ENCODE measurements at regions not wholly inside any gene's neighbourhood (a gene's known extent, or its start where the extent isn't known, plus 50 kb on each side); places are given as distances from the start of the nearest gene placed in this dataset.

DNA sequence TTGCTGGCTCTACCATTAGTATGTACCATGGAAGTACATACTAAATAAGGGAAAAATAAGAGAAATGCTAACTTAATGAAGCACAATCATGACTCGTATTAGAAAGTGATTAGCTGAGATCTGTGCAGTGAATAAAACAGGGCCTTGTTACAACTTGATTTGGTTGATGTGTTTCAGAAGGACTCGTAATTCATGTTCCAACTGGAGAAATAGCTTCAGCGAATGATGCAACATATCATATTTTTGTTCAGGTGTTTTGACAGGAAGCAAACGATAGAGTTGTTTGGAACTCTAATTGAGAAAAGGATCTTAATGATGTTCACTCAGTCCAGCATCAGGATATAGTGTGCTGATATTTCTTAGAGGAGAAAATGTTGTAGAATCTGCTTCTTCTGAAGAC lies 474.6 kb upstream of the WWC1 start:
- ATAC-seq (no peak), FAIRE-seq (no peak), DNase-seq (ENCODE audit: low read depth, low spot score) (no peak)
- intact Hi-C loops (cut with micrococcal nuclease; ENCODE audit: unreplicated experiment) (no loop called here), in situ Hi-C loops (cut with MboI) (no loop called here)
- Histone ChIP-seq H3K4me2 (ENCODE audit: control insufficient read depth, insufficient read depth) (no peak overlapping the region), H2AFZ (ENCODE audit: control insufficient read depth, low read depth, low read length) (no peak overlapping the region), H3K9ac (ENCODE audit: control insufficient read depth, insufficient read depth, low read length) (no peak overlapping the region), H3K36me3 (ENCODE audit: control insufficient read depth in 2 of 2, insufficient read depth in 2 of 2, low read length in 1 of 2) (no peaks in the 10 kb centered on the region), H4K20me1 (ENCODE audit: control insufficient read depth, insufficient read depth) (no peaks in the 10 kb centered on the region), H3K9me3 (replicated peaks; ENCODE audit: control insufficient read depth, insufficient read depth, low read length) (no peaks in the 10 kb centered on the region), H3K27ac (ENCODE audit: control insufficient read depth, insufficient read depth) (no peak overlapping the region), H3K4me3 (no peak overlapping the region), H3K4me1 (ENCODE audit: control insufficient read depth, insufficient read depth, low read length) (no peaks in the 10 kb centered on the region), H3K27me3 (replicated peaks in 1 of 2; ENCODE audit: control insufficient read depth in 2 of 2, insufficient read depth in 2 of 2, low read length in 1 of 2) (peaks cover 0 to 3% of the 10 kb centered on the region in 2 experiments; a peak in 1 of 4 replicates), H3K79me2 (ENCODE audit: control insufficient read depth, insufficient read depth, low read length) (no peaks in the 10 kb centered on the region)
- TF ChIP-seq POLR2AphosphoS2 (IDR thresholded peaks at IDR 0.05; ENCODE audit: low read depth, low read length) (no peak), CHD4 (IDR thresholded peaks at IDR 0.05) (no peak), SP1 (IDR thresholded peaks at IDR 0.05; ENCODE audit: low read depth, low read length) (no peak), PAX8 (IDR thresholded peaks at IDR 0.05) (no peak), SMARCA5 (IDR thresholded peaks at IDR 0.05) (no peak), ZNF274 (IDR thresholded peaks at IDR 0.05; ENCODE audit: insufficient read depth, insufficient read length) (no peak), TCF12 (IDR thresholded peaks at IDR 0.05; ENCODE audit: low read depth, low read length) (no peak), BMI1 (IDR thresholded peaks at IDR 0.05; ENCODE audit: borderline replicate concordance) (no peak), BCL11A (IDR thresholded peaks at IDR 0.05; ENCODE audit: low read depth, low read length) (no peak), SREBF1 (IDR thresholded peaks at IDR 0.05; ENCODE audit: low read length) (no peak), RB1 (IDR thresholded peaks at IDR 0.05; ENCODE audit: borderline replicate concordance) (no peak), MYB (IDR thresholded peaks at IDR 0.05; ENCODE audit: borderline replicate concordance, low read depth, low read length) (no peak)
- TF ChIP-seq, protein P1, sequence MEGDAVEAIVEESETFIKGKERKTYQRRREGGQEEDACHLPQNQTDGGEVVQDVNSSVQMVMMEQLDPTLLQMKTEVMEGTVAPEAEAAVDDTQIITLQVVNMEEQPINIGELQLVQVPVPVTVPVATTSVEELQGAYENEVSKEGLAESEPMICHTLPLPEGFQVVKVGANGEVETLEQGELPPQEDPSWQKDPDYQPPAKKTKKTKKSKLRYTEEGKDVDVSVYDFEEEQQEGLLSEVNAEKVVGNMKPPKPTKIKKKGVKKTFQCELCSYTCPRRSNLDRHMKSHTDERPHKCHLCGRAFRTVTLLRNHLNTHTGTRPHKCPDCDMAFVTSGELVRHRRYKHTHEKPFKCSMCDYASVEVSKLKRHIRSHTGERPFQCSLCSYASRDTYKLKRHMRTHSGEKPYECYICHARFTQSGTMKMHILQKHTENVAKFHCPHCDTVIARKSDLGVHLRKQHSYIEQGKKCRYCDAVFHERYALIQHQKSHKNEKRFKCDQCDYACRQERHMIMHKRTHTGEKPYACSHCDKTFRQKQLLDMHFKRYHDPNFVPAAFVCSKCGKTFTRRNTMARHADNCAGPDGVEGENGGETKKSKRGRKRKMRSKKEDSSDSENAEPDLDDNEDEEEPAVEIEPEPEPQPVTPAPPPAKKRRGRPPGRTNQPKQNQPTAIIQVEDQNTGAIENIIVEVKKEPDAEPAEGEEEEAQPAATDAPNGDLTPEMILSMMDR (IDR thresholded peaks at IDR 0.05 in 2 of 3, conservative IDR thresholded peaks at IDR 0.05 in 1 of 3; ENCODE audit: control insufficient read depth in 2 of 3, extremely low read depth in 1 of 3, insufficient read depth in 1 of 3, low read depth in 3 of 3, low read length in 3 of 3) = no peak
- TF ChIP-seq, protein P2, sequence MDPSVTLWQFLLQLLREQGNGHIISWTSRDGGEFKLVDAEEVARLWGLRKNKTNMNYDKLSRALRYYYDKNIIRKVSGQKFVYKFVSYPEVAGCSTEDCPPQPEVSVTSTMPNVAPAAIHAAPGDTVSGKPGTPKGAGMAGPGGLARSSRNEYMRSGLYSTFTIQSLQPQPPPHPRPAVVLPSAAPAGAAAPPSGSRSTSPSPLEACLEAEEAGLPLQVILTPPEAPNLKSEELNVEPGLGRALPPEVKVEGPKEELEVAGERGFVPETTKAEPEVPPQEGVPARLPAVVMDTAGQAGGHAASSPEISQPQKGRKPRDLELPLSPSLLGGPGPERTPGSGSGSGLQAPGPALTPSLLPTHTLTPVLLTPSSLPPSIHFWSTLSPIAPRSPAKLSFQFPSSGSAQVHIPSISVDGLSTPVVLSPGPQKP (IDR thresholded peaks at IDR 0.05; ENCODE audit: low read depth, low read length) = no peak
- TF ChIP-seq, protein P3, sequence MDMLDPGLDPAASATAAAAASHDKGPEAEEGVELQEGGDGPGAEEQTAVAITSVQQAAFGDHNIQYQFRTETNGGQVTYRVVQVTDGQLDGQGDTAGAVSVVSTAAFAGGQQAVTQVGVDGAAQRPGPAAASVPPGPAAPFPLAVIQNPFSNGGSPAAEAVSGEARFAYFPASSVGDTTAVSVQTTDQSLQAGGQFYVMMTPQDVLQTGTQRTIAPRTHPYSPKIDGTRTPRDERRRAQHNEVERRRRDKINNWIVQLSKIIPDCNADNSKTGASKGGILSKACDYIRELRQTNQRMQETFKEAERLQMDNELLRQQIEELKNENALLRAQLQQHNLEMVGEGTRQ (IDR thresholded peaks at IDR 0.05; ENCODE audit: borderline replicate concordance, low read depth, low read length) = no peak
- ChIA-PET CTCF (no interaction called here), RAD21 (ENCODE audit: unreplicated experiment) (no interaction called here), POLR2A (no interaction called here), SMC1A (ENCODE audit: uncharacterized antibody, unreplicated experiment) (no interaction called here)
- WGBS (ENCODE audit: insufficient coverage, insufficient replicate concordance, low lambda C conversion rate, missing lambda C conversion rate) = 35% methylated on average over 4 of the region's 4 CpGs
- BruUV-seq (replicated peaks) = no TSS peak

All from GM12878 (cell line).